ENCODE measurements at regions not wholly inside any gene's neighbourhood (a gene's known extent, or its start where the extent isn't known, plus 50 kb on each side); places are given as distances from the start of the nearest gene placed in this dataset.

DNA sequence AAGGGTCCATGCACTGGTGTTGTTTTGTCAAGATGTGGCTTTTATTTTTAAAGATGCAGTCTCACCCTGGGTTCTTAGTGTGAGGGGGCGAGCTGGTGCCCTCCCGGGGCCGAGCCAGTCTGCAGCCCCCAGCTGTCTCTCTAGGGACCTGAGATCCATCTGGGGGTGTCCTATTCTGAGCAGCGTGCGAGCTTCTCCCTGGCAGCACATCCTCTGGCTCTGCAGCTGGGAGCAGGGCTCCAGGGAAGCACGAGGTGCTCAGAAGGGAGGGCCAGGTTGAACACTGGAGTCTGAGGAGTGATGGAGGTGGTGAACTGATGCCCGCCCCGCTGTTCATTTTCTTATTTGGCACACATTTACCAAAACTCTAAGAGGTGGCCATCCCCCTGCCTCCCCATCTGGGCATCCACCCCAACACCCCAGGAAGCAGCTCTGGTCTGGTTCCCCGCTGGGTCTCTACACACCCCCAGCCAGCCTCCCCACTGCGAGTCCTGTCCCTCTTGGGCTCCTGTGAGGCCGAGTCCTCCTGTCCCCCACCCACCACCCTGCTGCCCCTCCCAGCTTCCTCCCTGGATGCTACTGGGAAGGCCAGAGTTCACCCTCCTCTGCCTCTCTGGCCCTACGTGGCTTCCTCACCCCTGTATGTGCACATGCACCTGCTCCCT is 956.4 kb downstream of the BRD1 start:
- no peak overlapping the region for H3K27ac ChIP-seq (ENCODE audit: low read length in 2 of 2)
- no peak overlapping the region for H3K4me2 ChIP-seq (replicated peaks; ENCODE audit: low read depth, low read length, poor library complexity, severe bottlenecking)
- Mint-ChIP-seq H3K27ac (no peak overlapping the region), H3K4me3 (no peak overlapping the region), H3K4me1 (no peaks in the 10 kb centered on the region), H3K27me3 (no peaks in the 10 kb centered on the region), H3K9me3 (ENCODE audit: insufficient read depth) (peaks cover 5% of the 10 kb centered on the region)
- H2AFZ ChIP-seq (ENCODE audit: insufficient read depth, low read depth, low read length, poor library complexity, severe bottlenecking) = no peak overlapping the region
- H3K9me3 ChIP-seq (ENCODE audit: control extremely low read depth in 1 of 3, control insufficient read depth in 2 of 3, insufficient read depth in 1 of 3, low read length in 2 of 3) = peaks cover 0 to 36% (median 0%) of the 10 kb centered on the region in 3 donors
- TF ChIP-seq, protein P1, sequence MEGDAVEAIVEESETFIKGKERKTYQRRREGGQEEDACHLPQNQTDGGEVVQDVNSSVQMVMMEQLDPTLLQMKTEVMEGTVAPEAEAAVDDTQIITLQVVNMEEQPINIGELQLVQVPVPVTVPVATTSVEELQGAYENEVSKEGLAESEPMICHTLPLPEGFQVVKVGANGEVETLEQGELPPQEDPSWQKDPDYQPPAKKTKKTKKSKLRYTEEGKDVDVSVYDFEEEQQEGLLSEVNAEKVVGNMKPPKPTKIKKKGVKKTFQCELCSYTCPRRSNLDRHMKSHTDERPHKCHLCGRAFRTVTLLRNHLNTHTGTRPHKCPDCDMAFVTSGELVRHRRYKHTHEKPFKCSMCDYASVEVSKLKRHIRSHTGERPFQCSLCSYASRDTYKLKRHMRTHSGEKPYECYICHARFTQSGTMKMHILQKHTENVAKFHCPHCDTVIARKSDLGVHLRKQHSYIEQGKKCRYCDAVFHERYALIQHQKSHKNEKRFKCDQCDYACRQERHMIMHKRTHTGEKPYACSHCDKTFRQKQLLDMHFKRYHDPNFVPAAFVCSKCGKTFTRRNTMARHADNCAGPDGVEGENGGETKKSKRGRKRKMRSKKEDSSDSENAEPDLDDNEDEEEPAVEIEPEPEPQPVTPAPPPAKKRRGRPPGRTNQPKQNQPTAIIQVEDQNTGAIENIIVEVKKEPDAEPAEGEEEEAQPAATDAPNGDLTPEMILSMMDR (IDR thresholded peaks at IDR 0.05) = no peak
- TF ChIP-seq EZH2 (IDR thresholded peaks at IDR 0.05; ENCODE audit: borderline replicate concordance, insufficient read depth, low read depth, low read length, poor library complexity, severe bottlenecking) = no peak
- H3K9ac ChIP-seq (ENCODE audit: low read length) = no peak overlapping the region
- no peaks in the 10 kb centered on the region for H3K4me1 ChIP-seq (ENCODE audit: control insufficient read depth in 2 of 2, insufficient read depth in 2 of 2, low read length in 2 of 2)
- intact Hi-C loops (cut with micrococcal nuclease) = no loop called here
- H4K20me1 ChIP-seq (ENCODE audit: control insufficient read depth, insufficient read depth, low read length, poor library complexity, severe bottlenecking) = no peaks in the 10 kb centered on the region
- no peaks in the 10 kb centered on the region for H3K79me2 ChIP-seq (ENCODE audit: control insufficient read depth, insufficient read depth, low read length)
- H3K4me3 ChIP-seq (ENCODE audit: control extremely low read depth in 1 of 5, extremely low read depth in 1 of 5, insufficient read depth in 1 of 5, low read depth in 2 of 5, low read length in 4 of 5) = no peak overlapping the region
- ATAC-seq (ENCODE audit: low read depth) (no peak), DNase-seq (no peak)
- CTCF ChIA-PET = no interaction called here
- 81% methylated on average over 9 of the region's 12 CpGs for WGBS (ENCODE audit: insufficient coverage)
- H3K27me3 ChIP-seq (replicated peaks in 1 of 4; ENCODE audit: control extremely low read depth in 1 of 4, control insufficient read depth in 3 of 4, insufficient read depth in 4 of 4, low read length in 3 of 4) = no peaks in the 10 kb centered on the region
- no peaks in the 10 kb centered on the region for H3K36me3 ChIP-seq (replicated peaks in 1 of 2; ENCODE audit: control extremely low read depth in 1 of 2, control insufficient read depth in 1 of 2, extremely low read depth in 1 of 2, insufficient read depth in 2 of 2, low read length in 1 of 2)
- POLR2A ChIA-PET = no interaction called here

DNA sequence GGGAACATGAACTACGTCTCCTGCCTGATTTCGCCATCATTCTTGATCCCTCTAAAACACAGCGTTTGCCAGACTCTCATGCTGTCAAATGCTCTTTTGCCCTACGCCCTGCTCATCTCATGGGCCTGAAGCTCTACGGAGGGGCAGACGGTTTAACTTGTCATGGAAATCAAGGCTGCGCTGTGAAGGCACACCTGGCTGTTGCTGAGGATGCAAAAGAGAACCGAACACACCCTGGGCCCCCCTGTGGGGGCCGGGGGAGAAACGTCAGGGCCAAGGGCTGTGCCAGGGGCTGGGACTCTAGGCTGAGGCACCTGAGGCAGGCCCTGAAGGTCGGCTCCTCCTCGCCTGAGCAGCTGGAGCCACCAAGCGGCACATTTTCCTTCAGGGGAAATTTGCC is 957.2 kb downstream of the BRD1 start:
- TF ChIP-seq EZH2 (IDR thresholded peaks at IDR 0.05; ENCODE audit: borderline replicate concordance, insufficient read depth, low read depth, low read length, poor library complexity, severe bottlenecking) = no peak
- TF ChIP-seq, protein P1 (IDR thresholded peaks at IDR 0.05) = no peak
- POLR2A ChIA-PET = no interaction called here

More for the DNA sequence above, 957.2 kb downstream of the BRD1 start:
- Mint-ChIP-seq H3K4me3 (no peak overlapping the region), H3K9me3 (ENCODE audit: insufficient read depth) (peaks cover 5% of the 10 kb centered on the region), H3K4me1 (no peaks in the 10 kb centered on the region), H3K27ac (no peak overlapping the region), H3K27me3 (no peaks in the 10 kb centered on the region)
- Histone ChIP-seq H3K4me1 (ENCODE audit: control insufficient read depth in 2 of 2, insufficient read depth in 2 of 2, low read length in 2 of 2) (no peaks in the 10 kb centered on the region), H3K79me2 (ENCODE audit: control insufficient read depth, insufficient read depth, low read length) (no peaks in the 10 kb centered on the region), H3K36me3 (replicated peaks in 1 of 2; ENCODE audit: control extremely low read depth in 1 of 2, control insufficient read depth in 1 of 2, extremely low read depth in 1 of 2, insufficient read depth in 2 of 2, low read length in 1 of 2) (no peaks in the 10 kb centered on the region), H3K27me3 (replicated peaks in 1 of 4; ENCODE audit: control extremely low read depth in 1 of 4, control insufficient read depth in 3 of 4, insufficient read depth in 4 of 4, low read length in 3 of 4) (no peaks in the 10 kb centered on the region), H3K9me3 (ENCODE audit: control extremely low read depth in 1 of 3, control insufficient read depth in 2 of 3, insufficient read depth in 1 of 3, low read length in 2 of 3) (peaks cover 0 to 36% (median 0%) of the 10 kb centered on the region in 3 donors), H3K9ac (ENCODE audit: low read length) (no peak overlapping the region), H2AFZ (ENCODE audit: insufficient read depth, low read depth, low read length, poor library complexity, severe bottlenecking) (no peak overlapping the region), H3K4me2 (replicated peaks; ENCODE audit: low read depth, low read length, poor library complexity, severe bottlenecking) (no peak overlapping the region), H4K20me1 (ENCODE audit: control insufficient read depth, insufficient read depth, low read length, poor library complexity, severe bottlenecking) (no peaks in the 10 kb centered on the region), H3K4me3 (ENCODE audit: control extremely low read depth in 1 of 5, extremely low read depth in 1 of 5, insufficient read depth in 1 of 5, low read depth in 2 of 5, low read length in 4 of 5) (no peak overlapping the region), H3K27ac (ENCODE audit: low read length in 2 of 2) (no peak overlapping the region)
- CTCF ChIA-PET = no interaction called here
- intact Hi-C loops (cut with micrococcal nuclease) = no loop called here
- ATAC-seq (ENCODE audit: low read depth) (no peak), DNase-seq (no peak)
- WGBS (ENCODE audit: insufficient coverage) = 80% methylated on average over 13 of the region's 13 CpGs
